Stimulated activated CD4-positive, alpha-beta T cell treated with anti-CD3 and anti-CD28 coated beads, Interleukin-4, amount 100 ng/mL, for 24 hours (primary cell): ENCODE measurements at regions not wholly inside any gene's neighbourhood (a gene's known extent, or its start where the extent isn't known, plus 50 kb on each side); places are given as distances from the start of the nearest gene placed in this dataset.
"Not testable (repeated sequence)": the region's sequence is repeated elsewhere in the genome, so short reads cannot be mapped to it uniquely, and the experiment has no call there.

Source experiments
- DNase-seq: peaks from one replicate; pipeline ENCODE4 v3.0.0-alpha.2; 2020

- not testable (repeated sequence) for DNase-seq
Observed at GRCh38 chr6:158881276-158881675, 62.1 kb upstream of the EZR start.

GRCh38 chr6:158879180-158879579, 60.0 kb upstream of the EZR start:
- DNase-seq, result peak; percentile 65

GRCh38 chr6:158877716-158878115, 58.5 kb upstream of the EZR start:
- no peak for DNase-seq

- DNase-seq, result no peak
Observed at GRCh38 chr6:158876886-158877285, 57.7 kb upstream of the EZR start.

GRCh38 chr6:158870649-158870957, 51.4 kb upstream of the EZR start:
- DNase-seq, result no peak

- DNase-seq, result peak; percentile 97
Observed at GRCh38 chr6:158869826-158870648, 50.9 kb upstream of the EZR start.

GRCh38 chr6:158868890-158869825, 50.0 kb upstream of the EZR start:
- DNase-seq, result no peak
